ENCODE measurements at regions not wholly inside any gene's neighbourhood (a gene's known extent, or its start where the extent isn't known, plus 50 kb on each side); places are given as distances from the start of the nearest gene placed in this dataset.

DNA sequence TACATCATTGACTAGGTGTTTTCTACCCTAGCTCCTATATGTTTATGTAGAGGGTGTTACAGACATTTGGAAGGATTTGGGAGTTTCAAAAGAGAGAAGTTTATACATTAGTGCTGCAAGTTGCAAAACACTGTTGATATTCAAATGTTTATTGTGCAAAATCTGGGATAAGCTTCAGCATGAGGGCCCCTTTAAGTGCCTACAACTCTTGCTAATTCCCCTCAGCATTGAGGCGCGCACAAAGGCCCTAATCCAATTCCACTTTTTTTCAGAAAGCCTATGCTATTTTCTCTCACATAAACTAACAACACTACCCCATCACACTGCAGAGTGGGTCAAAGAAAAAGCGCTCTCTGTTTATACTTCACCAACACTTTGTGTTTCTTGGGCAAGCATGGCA, 208.0 kb downstream of the NR2F2 start:
- no peak for DNase-seq

DNA sequence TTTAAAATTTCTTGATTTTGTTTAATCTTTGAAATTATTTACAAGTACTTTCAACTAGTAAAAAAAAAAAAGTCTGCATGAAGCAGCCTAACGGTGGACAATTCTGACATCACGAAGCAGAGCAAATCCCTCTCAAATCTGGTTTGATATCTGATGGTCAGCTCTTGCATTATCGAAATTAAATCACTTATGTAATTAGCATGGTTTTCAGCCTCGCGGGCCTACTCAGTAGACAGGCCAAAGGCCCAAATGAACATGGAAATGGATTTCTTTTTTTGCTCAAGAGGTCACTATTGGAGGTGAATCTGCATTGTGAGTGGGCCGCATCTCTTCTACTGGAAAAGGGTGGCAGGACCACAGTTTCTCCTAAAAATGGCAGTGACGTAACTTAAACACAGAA, 209.8 kb downstream of the NR2F2 start:
- no peak for DNase-seq

DNA sequence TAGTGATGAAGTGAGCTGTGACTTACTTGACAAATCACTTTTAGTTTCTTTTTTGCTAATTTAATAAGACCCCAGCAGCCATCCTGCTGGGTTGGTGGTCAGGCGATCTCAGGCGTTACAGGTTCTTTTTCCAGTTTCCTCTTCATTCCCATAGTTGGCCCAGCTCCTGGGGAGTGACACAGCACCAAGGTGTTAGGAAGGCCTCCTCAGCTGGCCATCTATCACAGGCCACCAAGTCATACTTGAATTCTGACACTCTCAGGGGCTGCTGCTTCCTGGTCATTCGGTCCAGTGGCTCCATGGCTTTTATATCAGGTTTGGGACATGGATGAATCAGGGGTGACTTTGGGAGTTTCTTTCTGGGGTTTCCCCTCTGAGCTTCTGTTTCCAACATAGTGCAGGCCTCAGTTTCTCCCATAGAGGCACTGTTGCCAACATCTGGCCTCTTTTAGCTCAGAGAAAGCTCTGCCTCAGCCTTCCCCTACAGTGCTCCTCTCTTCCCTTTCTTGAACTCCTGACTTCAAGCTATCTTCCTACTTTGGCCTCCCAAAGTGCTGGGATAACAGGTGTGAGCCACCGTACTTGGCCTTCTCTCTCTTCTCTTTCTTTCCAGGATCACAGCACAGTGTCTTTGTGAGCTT, 211.8 kb downstream of the NR2F2 start:
- DNase-seq = no peak

DNA sequence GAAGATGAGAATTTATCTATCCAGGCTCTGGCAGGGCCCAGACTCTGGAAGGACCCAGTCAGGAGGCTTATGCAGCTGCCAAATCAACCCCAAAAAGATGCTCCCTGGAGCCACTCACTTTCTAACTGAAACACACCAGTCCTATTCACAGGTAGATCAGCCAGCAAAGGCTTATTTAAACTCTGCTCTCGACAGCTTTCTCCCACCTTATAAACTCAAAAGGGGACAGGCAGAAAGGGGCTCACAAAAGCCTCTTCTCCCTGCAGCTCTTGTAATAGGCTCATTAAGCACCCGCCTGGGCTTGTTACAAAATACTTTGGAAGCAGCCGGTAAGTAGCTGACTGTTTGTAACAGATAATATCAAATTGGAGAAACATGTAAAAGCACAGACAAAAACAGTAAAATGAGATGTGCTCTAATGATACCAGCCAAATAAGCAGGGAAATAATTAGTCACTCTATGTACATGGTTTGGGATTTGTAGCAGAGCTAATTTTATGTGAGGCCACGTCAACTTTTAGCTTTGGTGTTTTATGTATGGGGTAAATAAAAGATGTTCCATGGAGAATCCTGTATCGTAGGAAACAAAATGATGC, 213.8 kb downstream of the NR2F2 start:
- DNase-seq = no peak

DNA sequence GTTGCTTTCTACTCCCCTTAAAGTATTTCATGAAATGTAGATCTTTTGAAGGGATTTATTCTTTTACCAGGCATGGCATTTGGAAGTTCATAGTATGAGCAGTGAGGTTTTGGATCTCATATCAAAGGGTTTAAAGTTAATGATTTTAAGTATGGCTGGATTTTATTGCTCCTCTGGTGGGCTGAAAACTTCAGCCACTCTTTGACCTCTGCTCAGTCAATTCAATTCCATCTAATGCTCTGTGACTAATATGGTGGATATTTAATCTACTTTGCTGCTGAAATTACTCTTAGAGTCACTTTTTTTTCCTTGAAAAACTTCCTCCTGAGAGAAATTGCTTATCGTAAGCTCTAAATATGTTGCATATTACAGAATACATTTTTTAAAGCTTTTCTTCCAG, 218.6 kb downstream of the NR2F2 start:
- no peak for DNase-seq

DNA sequence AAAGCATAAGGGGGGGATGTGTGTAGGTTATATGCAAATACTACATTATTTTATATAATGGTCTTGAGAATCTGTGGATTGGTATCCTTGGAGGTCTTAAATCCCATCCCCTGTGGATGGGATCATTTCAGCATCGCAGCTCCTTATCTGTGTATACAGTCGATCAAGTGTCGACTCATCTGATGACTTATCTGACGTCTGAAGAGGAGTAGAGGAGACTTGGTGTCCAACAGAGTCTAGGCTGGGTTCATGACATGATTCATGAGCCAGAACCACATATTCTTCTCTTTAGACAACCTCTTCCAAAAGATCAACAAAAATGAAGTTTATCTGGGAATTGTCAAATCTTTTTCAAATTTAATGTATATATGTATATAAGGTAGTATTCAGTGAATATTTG, 220.7 kb downstream of the NR2F2 start:
- no peak for DNase-seq

DNA sequence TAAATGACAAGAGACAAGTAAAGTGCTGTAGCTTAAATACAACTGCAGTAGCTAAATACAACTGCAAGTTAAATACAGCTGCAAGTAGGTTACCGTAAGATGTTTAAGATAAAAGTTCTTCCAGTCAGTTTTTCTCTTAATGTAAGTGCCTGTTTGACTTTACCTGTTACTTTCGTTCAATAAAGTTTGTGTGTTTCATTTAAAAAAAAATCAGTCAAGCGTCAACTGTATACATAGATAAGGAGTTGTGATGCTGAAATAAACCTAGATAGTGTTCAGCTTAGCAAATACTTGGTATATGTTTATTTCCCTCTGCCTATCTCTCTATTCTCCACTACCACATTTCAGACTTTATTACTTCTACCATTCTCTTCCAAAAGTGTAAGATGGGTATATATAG, 221.2 kb downstream of the NR2F2 start:
- no peak for DNase-seq

DNA sequence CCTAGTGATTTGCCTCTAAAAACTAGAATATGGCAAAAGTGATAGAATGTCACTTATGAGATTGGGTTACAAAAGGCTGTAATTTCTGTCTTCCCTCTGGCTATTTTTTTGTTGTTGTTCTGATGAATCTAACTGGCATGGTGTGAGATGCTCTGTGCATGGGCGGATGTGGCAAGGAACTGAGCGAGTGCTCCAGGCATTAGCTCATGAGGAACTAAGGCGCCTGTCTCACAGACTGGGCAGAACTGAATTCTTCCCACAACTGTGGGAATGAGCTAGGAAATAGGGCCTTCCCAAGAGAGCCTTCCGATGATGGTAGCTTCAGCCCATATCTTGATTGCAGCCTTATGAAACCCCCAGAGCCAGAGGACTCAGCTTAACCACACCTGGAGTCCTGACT, 222.5 kb downstream of the NR2F2 start:
- no peak for DNase-seq

DNA sequence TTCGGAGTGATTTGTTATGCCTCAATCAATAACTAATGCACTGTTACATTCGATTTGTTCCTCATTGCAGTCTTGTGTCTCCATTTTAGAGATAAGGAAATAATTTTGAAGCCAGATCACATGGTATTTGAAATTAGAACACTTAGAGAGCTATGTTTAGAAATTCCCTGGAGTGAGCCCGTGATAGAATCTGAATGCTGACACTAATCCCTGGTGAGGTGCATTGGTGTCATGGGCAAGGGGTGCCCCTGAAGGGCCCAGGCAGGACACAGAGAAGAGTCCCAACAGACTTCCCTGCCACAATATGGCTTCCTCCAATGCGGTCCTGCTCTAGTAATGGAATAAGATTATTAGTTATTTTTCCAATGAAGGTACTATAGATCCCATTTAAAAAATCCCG, 223.0 kb downstream of the NR2F2 start:
- no peak for DNase-seq

DNA sequence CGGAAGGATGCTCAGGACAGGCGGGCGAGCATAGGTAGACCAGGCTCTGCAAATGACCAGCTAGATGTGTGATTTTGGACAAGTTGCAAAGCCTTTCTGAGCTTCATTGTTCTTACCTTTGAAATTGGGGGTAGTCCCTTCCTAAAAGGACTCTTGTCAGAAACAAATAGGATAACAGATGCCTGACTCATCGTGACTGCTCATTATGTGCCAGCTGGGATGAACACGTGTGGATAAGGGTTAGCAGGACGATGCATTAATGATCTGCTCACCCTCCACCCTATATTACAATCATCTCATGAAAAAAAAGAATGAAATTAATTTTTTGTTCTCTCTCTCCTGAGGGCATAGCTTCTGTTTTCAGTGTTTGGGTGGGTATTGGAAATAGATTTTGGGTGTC, 223.4 kb downstream of the NR2F2 start:
- no peak for DNase-seq

DNA sequence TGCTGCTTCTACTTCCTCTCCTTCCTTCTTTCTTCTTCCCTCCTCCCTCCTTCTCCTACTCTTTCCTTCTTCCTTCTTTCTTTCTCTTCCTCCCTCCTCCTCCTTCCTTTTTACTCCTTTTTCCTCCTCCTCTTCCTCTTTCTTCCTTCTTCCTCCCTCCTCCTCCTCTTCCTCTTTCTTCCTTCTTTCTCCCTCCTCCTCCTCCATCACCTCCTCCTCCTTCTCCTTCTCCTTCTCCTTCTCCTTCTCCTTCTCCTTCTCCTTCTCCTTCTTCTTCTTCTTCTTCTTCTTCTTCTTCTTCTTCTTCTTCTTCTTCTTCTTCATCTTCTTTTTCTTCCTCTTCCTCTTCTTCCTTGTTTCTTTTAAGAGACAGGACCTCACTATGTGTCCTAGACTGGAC, 224.0 kb downstream of the NR2F2 start:
- no peak for DNase-seq

DNA sequence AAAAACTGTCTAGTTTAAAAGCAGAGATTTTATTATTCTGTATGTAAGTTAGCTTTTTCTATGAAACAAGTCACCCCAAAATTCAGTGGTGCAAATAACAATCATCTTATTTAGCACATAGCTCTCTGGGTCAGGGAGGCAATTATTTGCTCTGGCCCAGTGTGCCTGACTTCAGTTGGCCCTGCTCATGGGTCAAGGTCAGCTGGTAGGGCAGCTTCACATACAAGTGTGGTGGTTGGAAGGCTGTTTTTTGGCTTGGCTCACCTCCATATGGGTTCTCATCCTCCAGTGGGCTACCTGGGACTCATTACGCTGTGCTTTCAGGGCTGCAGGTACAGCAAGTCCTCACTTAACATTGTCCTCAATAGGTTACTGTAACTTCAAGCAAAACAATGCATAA, 228.6 kb downstream of the NR2F2 start:
- DNase-seq = no peak

DNA sequence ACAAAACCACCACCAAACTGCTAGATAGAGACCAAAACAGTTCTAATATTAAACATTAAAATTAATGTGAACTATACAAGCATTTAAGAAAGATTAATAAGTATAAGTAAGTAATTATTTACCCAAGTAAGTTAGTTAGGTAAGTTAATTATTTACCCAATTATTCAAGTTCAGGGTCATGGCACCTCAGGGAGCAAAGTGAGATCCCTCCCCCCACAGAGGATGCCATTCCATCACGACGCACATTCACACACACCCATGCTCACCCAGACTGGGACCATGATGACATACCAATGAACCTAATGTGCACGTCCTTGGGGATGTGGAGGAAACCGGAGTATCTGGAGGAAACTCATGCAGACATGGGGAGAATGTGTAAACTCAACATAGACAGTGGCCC, 229.1 kb downstream of the NR2F2 start:
- no peak for DNase-seq

DNA sequence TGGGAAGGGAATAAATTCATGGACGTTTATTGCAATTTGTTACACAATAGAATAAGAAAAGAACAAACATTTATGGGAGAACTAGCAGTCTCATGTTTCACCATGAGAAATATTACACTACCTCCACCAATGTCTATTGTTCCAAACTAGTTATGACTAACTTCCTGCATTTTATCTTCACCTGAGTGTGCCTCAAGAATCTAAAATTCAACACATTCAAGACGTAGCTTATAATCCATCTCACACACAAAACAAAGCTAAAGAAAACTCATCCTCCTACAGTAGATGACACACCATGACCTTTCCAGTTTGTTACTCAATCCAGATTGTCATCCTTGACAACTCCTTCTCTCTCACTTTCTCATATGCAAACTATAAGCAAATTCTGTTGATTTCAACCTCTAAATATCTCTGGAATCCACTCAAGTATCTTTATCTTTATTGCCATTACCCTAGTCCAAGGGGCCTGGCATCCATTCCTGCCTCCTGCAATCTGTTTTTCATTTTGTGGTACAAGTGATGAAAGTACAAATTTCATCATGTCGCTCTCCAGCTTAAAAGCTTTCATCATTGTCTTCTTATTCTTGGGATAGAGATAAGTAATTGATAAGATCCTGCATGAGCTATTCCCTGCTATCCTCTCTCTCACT, 229.9 kb downstream of the NR2F2 start:
- DNase-seq = no peak

DNA sequence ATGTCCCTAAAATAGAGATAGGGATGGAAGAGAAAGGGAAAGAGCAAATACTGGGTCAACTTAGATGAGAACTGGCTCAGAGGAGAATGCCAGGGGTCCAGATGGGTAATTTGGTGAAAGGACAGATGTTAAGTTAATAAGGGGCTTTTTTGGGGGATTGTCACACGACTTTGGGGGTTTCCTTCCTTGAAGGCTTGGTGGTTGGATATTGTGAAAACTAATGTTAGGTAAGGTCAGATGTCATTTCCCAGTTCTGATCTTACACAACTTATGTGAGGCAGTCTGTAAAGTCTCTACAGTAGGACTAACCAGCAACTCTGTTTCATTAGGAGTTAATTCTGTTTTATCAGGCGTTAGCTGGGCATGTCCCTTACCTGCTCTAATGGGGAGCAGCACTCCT, 231.1 kb downstream of the NR2F2 start:
- DNase-seq = no peak

DNA sequence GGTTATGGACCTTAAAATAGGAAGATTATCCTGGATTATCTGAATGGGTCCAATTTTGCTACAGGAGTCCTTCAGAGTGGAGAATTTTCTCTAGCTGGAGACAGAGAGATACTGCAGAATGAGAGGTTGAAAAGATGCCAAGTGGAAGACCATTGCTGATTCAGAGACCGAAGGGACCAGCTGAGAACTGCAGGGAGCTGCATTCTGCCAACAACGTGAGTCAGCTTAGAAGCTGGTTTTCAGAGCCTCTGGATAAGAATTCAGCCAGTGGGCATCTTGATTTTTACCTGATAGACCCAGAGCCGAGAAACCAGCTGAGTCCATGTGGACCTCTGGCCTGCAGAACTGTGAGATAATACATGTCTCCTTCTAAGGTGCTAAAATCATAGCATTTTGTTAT, 234.0 kb downstream of the NR2F2 start:
- no peak for DNase-seq

DNA sequence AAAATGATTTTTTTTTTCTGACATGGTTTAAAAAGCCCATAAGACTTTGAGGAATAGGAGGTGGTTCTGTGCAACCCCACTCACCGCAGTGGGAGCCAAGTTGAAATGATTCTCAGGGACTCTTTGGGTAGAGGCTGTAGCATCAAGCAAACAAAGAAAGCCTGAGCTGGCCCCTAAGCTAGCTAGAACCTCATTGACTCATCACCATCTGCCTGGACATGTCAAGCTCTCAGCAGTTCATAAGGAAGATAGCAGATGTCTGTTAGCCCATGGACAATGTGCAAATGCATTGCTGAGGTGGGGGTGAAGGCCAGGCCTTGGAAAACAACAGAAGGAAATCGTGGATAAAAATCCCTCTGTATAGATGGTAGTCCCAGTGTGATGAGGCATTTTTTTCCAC, 234.8 kb downstream of the NR2F2 start:
- no peak for DNase-seq

DNA sequence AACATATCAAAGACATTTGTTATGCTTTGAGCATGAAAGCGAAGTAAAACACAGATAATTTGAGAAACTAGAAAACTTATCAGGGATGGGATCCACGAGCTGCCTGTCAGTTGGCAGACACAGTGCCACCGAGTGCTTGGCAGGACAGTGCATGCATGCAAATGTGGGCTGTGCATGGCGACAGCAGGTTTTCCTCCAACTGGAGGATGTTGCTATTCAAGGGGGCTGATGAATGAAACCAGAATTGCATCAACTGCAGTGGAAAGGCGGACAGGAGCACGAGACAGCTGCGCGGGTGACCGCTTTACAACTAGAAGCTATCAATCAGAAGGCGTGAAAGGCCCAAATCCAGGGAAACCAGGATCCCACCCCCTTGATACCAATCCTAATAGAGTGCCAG, 244.3 kb downstream of the NR2F2 start:
- DNase-seq = no peak

DNA sequence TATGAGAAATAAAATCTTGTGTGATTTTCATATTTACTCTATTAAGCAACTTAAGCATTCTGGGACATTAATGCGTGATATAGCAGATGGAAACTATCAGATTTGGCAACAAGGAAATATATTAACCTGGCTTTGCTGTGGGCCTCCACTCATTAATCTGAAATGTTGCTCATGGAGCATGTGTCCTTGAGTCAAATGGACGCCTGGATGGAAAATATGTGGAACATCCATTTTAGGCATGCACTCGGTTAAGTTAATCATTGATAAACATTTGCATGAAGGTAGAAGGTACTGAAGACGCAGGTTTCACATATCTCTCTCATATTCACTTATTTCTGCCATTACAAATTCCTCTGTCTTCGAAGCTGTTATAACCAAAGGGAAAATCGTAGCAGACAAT, 246.1 kb downstream of the NR2F2 start:
- no peak for DNase-seq

DNA sequence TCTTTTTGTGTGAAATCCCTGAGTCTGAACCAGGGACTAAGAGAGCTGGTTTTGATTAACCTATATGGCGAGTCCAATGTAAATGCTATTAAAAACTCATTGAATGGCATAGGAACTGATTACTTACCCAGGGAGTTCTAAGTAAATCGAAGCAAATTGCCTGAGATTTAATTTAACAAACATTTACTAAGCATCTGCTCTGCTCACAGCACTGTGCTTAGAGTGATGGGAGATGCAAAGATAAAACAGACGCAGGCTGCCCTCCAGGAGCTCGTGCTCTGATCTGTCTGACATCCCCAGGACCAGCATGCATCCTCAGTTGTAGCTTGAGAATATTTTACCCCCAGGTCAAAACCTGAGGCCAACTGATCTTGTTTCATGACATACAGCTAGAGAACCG, 247.9 kb downstream of the NR2F2 start:
- DNase-seq = no peak

DNA sequence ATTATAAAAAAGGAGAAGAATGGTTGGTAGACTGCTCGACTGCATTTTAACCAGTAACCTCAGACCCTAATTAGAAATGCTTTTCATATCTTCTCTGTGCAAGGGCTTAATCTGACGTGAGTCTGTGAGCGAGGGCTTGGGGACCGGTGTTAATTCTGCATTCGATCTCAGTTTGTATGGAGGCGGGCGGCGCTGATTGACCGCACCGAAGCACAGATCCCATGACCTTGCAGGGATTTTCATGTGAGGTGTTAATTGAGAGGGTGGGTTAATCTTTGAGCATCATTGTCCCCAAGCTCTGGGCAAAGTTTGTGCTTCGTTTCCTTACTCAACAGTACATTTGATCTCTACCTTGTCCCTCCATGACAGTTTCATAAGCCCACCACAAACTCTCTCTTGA, 250.9 kb downstream of the NR2F2 start:
- no peak for DNase-seq

DNA sequence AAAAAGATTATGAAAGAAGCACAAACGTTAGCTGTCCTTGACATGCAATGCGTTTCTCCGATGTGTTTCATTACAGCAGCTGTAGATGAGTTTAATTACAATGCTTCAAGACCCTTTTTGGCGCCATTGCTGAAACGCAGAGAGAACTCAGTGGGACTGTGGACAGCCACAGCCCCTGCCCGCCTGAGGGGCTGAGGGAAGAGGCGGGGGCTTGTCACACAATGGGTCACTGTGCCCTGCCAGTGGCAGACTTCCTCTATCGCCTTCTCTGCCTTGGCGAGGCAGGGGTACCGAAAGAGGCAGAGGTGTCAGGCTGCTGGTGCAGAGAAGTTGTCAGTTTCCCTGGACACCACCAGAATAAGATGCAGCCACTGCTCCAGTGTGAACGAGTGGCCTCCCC, 252.0 kb downstream of the NR2F2 start:
- DNase-seq = no peak

DNA sequence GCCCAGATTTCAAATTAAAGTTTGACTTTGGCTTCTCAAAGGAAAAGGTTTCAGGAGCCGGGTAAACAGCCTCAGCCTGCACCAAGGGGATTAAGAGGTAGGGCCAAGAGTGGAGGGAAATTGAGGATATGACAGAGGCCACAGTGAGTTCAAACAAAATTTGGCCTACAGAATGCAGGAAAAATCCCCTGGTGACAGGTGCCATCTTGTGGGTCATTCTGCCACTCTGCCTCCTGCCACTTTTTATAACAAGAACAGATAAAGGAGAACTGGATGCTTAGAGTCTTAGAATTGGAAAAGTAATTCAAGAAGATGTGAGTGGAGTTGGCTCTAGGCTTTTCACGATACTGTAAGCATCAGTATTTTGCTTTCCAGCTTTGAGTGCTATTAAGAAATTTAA, 253.2 kb downstream of the NR2F2 start:
- no peak for DNase-seq

DNA sequence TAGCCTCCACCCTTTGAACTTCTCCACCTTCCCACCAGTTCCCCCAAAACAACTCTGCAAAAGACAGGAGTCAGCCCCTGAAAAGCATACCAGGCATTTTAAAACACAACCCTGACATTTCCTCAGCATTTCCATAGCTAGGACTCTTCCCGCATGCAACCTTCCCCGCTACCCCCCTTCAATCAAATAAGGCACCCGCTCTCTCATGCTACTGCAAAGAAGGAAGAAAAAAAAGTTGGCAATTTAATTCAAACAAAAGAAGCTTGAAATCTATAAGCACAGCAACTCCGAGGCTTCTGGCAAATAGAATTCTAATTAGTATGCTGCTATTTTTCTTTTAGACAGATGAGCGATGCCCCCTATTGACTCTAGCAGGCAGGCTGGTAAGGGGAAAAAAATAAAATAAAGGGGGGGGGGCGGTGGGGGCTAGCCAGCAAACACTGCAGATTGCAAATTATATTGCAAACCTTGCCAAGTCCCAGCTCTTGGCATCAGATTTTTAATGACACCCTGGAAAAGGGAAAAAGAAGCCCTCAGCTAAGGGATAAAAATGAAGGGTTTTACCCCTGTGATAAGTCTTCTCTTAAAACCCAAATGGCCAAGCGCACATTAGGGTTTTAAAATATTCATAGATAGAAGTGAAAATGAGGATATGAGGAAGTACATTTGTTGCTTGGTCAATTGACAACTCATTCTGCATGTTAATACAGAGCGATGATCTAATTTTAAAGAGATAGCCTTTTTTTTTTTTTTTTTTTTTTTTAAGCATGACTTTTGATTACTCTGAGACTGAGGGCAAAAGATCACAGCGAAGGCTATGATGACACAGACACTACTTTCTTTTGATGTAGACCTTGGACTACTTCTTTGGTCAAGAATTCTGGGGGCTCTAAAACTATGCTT, 255.2 kb downstream of the NR2F2 start:
- DNase-seq = no peak
